Stimulated activated CD4-positive, alpha-beta T cell treated with anti-CD3 and anti-CD28 coated beads, Interleukin-4, amount 100 ng/mL, for 4 hours (primary cell): ENCODE measurements at regions not wholly inside any gene's neighbourhood (a gene's known extent, or its start where the extent isn't known, plus 50 kb on each side); places are given as distances from the start of the nearest gene placed in this dataset.
A peak's percentile ranks its signal among the peaks of the same experiment; 100 is the strongest.
"Not testable (repeated sequence)": the region's sequence is repeated elsewhere in the genome, so short reads cannot be mapped to it uniquely, and the experiment has no call there.

Experiments
- DNase-seq, 2 experiments: peaks; one replicate each; pipeline ENCODE4 v3.0.0-alpha.2; 2020

- DNase-seq, result no peak
Observed at GRCh38 chr4:78691971-78692821, 84.0 kb upstream of the BMP2K start.

- DNase-seq, result no peak
Observed at GRCh38 chr4:78692822-78693170, 83.4 kb upstream of the BMP2K start.

GRCh38 chr4:78693777-78694456, 82.2 kb upstream of the BMP2K start:
- DNase-seq, result no peak

GRCh38 chr4:78694457-78694787, 81.7 kb upstream of the BMP2K start:
- DNase-seq, result no peak

- DNase-seq, result no peak
Observed at GRCh38 chr4:78695910-78696309, 80.2 kb upstream of the BMP2K start.

GRCh38 chr4:78703079-78703478, 73.1 kb upstream of the BMP2K start:
- no peak for DNase-seq

- no peak for DNase-seq
Observed at GRCh38 chr4:78704317-78704716, 71.8 kb upstream of the BMP2K start.

- no peak for DNase-seq
Observed at GRCh38 chr4:78704981-78705683, 71.0 kb upstream of the BMP2K start.

- no peak for DNase-seq
Observed at GRCh38 chr4:78706302-78706701, 69.8 kb upstream of the BMP2K start.

- DNase-seq, result no peak
Observed at GRCh38 chr4:78707268-78707667, 68.9 kb upstream of the BMP2K start.

- no peak for DNase-seq
Observed at GRCh38 chr4:78707793-78708192, 68.4 kb upstream of the BMP2K start.

GRCh38 chr4:78710536-78710935, 65.6 kb upstream of the BMP2K start:
- DNase-seq, result no peak

- no peak for DNase-seq
Observed at GRCh38 chr4:78711676-78712075, 64.5 kb upstream of the BMP2K start.

- DNase-seq, result not testable (repeated sequence)
Observed at GRCh38 chr4:78714598-78714997, 61.6 kb upstream of the BMP2K start.

- DNase-seq, result not testable (repeated sequence)
Observed at GRCh38 chr4:78715372-78715771, 60.8 kb upstream of the BMP2K start.

GRCh38 chr4:78717712-78718111, 58.4 kb upstream of the BMP2K start:
- DNase-seq, result not testable (repeated sequence)

- no peak for DNase-seq
Observed at GRCh38 chr4:78720204-78720603, 55.9 kb upstream of the BMP2K start.

- peak in 1 of 2 experiments; percentile 1 for DNase-seq
Observed at GRCh38 chr4:78720994-78721677, 55.0 kb upstream of the BMP2K start.

- no peak for DNase-seq
Observed at GRCh38 chr4:78721747-78722146, 54.4 kb upstream of the BMP2K start.

GRCh38 chr4:78722320-78722719, 53.8 kb upstream of the BMP2K start:
- no peak for DNase-seq

GRCh38 chr4:78722878-78723277, 53.3 kb upstream of the BMP2K start:
- DNase-seq, result no peak
